Mucosa of descending colon (tissue), 3 donors: ENCODE measurements at regions not wholly inside any gene's neighbourhood (a gene's known extent, or its start where the extent isn't known, plus 50 kb on each side); places are given as distances from the start of the nearest gene placed in this dataset.
"Not testable (repeated sequence)": the region's sequence is repeated elsewhere in the genome, so short reads cannot be mapped to it uniquely, and the experiment has no call there.

ENCODE experiments used
- ATAC-seq: fragments of 200-7000 bp; cut with Tn5 transposase; one replicate; pipeline ENCODE4 v1.9.1; 2020; ENCODE audit warnings: mild to moderate bottlenecking, moderate library complexity
- DNase-seq, 3 donors: peaks; one replicate each; pipeline ENCODE4 v3.0.0-alpha.2; 2020
- H3K36me3 ChIP-seq: fragments of 200-600 bp; one replicate; pipeline ENCODE4 v1.8.0; 2021; ENCODE audit warnings: low read depth, mild to moderate bottlenecking
- H3K4me1 ChIP-seq: fragments of 200-600 bp; one replicate; pipeline ENCODE4 v1.8.0; 2021; ENCODE audit warnings: low read depth, mild to moderate bottlenecking
- H3K4me3 ChIP-seq: fragments of 200-600 bp; one replicate; pipeline ENCODE4 v1.8.0; 2021; ENCODE audit warnings: mild to moderate bottlenecking
- H3K9me3 ChIP-seq: fragments of 200-600 bp; one replicate; pipeline ENCODE4 v1.8.0; 2021; ENCODE audit warnings: mild to moderate bottlenecking
- intact Hi-C, 2 donors: fragments of 100-400 bp; cut with DNase I in 1 of 2; cut with micrococcal nuclease in 1 of 2; formaldehyde crosslinking; loops; one replicate each; pipeline versions ENCODE4 v1.11.0 to v1.11.1; 2022; cut with DNase I, micrococcal nuclease
- TF ChIP-seq, protein P1 (sequence below): fragments of 200-600 bp; IDR thresholded peaks from one replicate; pipeline ENCODE4 v1.8.0; 2022; ENCODE audit warnings: antibody characterized with exemption, mild to moderate bottlenecking
- donor health status: DM: no; HTN: no; CAD: no; lungs with moderate emphysema.
- donor health status: DM: no; HTN: no; CAD: no.
- donor health status: DM: no; HTN: yes; CAD: no.

DNA sequence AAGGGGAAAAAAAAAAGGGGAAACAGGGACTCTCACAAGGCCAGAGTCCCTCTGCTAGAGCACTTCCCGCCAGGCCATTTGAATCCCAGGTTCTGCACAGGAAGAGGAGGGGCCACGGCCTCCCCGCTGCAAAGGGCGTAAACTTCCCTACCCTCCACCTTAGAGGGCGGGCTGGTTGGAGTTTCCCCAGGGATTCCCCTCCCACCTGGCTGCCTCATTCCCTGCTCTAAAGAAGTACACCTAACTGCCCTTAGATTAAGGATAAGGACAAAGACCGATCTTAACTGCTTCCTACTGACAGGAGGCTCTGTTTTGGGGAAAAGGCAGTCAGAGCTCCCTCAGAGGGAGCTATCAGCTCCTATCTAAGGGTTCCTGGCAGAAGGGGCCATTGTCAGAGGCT lies 102.0 kb upstream of the ARMC3 start:
- Histone ChIP-seq H3K4me3 (no peak overlapping the region), H3K36me3 (no peaks in the 10 kb centered on the region), H3K4me1 (no peaks in the 10 kb centered on the region), H3K9me3 (no peaks in the 10 kb centered on the region)
- intact Hi-C loops: no loop called here
- DNase-seq: peak in 1 of 3 donors; percentile 28
- TF ChIP-seq, protein P1, sequence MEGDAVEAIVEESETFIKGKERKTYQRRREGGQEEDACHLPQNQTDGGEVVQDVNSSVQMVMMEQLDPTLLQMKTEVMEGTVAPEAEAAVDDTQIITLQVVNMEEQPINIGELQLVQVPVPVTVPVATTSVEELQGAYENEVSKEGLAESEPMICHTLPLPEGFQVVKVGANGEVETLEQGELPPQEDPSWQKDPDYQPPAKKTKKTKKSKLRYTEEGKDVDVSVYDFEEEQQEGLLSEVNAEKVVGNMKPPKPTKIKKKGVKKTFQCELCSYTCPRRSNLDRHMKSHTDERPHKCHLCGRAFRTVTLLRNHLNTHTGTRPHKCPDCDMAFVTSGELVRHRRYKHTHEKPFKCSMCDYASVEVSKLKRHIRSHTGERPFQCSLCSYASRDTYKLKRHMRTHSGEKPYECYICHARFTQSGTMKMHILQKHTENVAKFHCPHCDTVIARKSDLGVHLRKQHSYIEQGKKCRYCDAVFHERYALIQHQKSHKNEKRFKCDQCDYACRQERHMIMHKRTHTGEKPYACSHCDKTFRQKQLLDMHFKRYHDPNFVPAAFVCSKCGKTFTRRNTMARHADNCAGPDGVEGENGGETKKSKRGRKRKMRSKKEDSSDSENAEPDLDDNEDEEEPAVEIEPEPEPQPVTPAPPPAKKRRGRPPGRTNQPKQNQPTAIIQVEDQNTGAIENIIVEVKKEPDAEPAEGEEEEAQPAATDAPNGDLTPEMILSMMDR: no peak
- peak; percentile 33 for ATAC-seq

DNA sequence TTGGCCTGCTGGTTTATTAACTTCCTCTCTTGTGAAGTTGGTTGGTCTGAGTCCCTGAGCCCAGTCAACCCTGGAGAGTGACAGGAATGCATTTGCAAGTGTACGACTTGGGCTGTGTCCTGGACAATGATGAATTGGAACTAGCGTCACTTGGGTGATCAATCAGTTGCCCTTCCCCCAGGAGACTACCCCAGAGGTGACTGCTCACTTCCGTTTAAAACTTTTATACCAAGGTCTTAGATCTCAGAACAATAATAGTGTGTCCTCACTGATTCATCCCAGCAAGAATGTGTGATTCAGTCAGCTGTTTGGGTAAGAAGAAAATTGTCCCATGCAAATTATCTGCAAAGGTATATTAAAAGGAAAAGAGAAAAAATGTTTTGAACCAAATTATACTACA lies 102.9 kb upstream of the ARMC3 start:
- TF ChIP-seq, protein P1: no peak
- no peak for ATAC-seq
- H3K9me3 ChIP-seq: no peaks in the 10 kb centered on the region
- no peak overlapping the region for H3K4me3 ChIP-seq
- no peaks in the 10 kb centered on the region for H3K36me3 ChIP-seq
- no peak for DNase-seq
- intact Hi-C loops: no loop called here
- no peaks in the 10 kb centered on the region for H3K4me1 ChIP-seq

DNA sequence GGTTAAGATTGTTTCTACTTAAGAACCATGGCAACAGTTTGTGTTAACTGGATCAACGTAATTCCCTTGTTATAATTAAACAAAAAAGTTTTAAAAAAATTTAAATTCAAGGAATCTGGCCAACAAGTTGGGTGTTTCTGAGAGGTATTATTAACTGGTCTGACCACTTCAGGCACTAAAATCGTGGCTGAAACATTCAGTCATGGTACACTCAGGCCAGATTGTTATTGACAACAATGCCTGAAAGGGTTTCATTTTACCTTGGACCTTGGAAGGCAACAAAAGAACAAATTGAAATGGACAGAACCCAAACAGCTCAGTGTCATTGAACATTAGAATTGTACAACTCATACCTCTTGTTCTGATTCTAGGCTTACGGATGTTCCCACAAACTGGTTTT lies 103.3 kb upstream of the ARMC3 start:
- TF ChIP-seq, protein P1: no peak
- no peaks in the 10 kb centered on the region for H3K4me1 ChIP-seq
- no peak overlapping the region for H3K4me3 ChIP-seq
- intact Hi-C loops: no loop called here
- ATAC-seq: no peak
- H3K36me3 ChIP-seq: no peaks in the 10 kb centered on the region
- DNase-seq: no peak
- no peaks in the 10 kb centered on the region for H3K9me3 ChIP-seq

DNA sequence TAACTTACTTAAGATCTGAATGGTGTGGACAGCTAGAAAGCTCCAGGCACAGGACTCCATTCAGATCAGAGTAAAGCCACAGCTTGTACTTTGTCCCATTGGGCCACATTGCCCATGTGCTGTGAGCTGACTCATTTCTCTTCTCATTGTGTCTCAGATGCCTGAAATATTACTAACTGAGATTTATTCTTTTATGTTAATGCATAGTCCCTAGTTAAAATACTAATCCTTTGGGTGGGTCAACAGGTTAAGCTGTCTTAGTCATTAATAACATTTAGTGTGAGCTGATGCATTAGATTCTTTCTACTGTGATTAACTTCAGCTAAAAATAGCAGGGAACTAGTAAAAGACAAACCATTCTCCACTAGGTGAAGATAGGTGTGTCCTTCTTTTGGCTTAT lies 104.7 kb upstream of the ARMC3 start:
- DNase-seq: no peak
- intact Hi-C loops: no loop called here

DNA sequence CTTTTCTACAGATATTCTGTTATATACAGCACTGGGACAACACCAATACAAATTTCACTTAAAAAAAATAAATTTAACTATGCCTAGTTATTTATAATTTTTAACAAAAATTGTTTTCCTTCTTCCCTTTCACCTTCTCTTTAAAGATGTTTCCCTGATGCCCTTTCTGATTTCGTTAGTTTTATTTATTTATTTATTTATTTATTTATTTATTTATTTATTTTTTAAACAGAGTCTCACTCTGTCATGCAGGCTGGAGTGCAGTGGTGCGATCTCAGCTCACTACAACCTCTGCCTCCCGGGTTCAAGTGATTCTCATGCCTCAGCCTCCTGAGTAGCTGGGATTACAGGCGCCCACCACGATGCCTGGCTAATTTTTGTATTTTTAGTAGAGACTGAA lies 105.9 kb upstream of the ARMC3 start:
- H3K4me3 ChIP-seq, H3K36me3 ChIP-seq, H3K4me1 ChIP-seq, DNase-seq, intact Hi-C loops, H3K9me3 ChIP-seq, ATAC-seq: not testable (repeated sequence)

More for the DNA sequence above, 104.7 kb upstream of the ARMC3 start:
- no peak for ATAC-seq
- no peaks in the 10 kb centered on the region for H3K4me1 ChIP-seq
- TF ChIP-seq, protein P1: no peak
- no peak overlapping the region for H3K4me3 ChIP-seq
- H3K36me3 ChIP-seq: no peaks in the 10 kb centered on the region
- no peaks in the 10 kb centered on the region for H3K9me3 ChIP-seq

DNA sequence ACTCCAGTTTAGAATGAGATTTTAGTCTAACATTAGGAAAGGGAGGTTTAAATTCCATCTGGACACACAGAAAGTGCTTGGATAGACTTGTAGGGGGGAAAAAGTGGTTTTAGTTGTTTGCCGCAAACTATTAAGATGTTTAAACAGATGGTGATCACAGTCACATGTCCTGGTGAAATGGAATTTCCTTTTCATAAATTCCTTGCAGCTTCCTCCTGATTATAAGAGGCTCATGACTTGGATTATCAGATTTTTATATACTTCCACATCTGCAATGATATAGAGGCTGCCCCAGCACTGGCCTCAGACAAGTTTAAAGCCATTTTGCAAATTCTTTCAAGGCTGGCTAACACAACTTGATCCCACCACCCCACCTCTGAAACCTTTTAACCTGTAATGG lies 106.4 kb upstream of the ARMC3 start:
- Histone ChIP-seq H3K9me3 (no peaks in the 10 kb centered on the region), H3K4me3 (no peak overlapping the region), H3K4me1 (no peaks in the 10 kb centered on the region), H3K36me3 (no peaks in the 10 kb centered on the region)
- TF ChIP-seq, protein P1: no peak
- DNase-seq (no peak), ATAC-seq (no peak)
- intact Hi-C loops: no loop called here
